ENCODE measurements at regions not wholly inside any gene's neighbourhood (a gene's known extent, or its start where the extent isn't known, plus 50 kb on each side); places are given as distances from the start of the nearest gene placed in this dataset.
"Not testable (repeated sequence)": the region's sequence is repeated elsewhere in the genome, so short reads cannot be mapped to it uniquely, and the experiment has no call there.

GRCh38 chr12:74595696-74596095, 58.1 kb downstream of the ATXN7L3B start:
- Histone ChIP-seq H3K9me3 (no peaks in the 10 kb centered on the region), H3K4me3 (no peak overlapping the region), H3K27ac (no peak overlapping the region), H3K4me1 (no peaks in the 10 kb centered on the region), H3K36me3 (no peaks in the 10 kb centered on the region), H3K27me3 (no peaks in the 10 kb centered on the region)
- DNase-seq = no peak
- TF ChIP-seq CTCF (IDR thresholded peaks at IDR 0.05) (no peak), EP300 (IDR thresholded peaks at IDR 0.05) (no peak), POLR2AphosphoS5 (IDR thresholded peaks at IDR 0.05) (no peak), POLR2A (IDR thresholded peaks at IDR 0.05) (no peak)
- intact Hi-C loops (cut with DNase I) = no loop called here

- no peaks in the 10 kb centered on the region for H3K36me3 ChIP-seq
- no peak for DNase-seq
- no peak overlapping the region for H3K4me3 ChIP-seq
- no peaks in the 10 kb centered on the region for H3K27me3 ChIP-seq
- no peaks in the 10 kb centered on the region for H3K4me1 ChIP-seq
- intact Hi-C loops (cut with DNase I) = no loop called here
- no peaks in the 10 kb centered on the region for H3K9me3 ChIP-seq
- TF ChIP-seq EP300 (IDR thresholded peaks at IDR 0.05) (no peak), CTCF (IDR thresholded peaks at IDR 0.05) (no peak), POLR2A (IDR thresholded peaks at IDR 0.05) (no peak), POLR2AphosphoS5 (IDR thresholded peaks at IDR 0.05) (no peak)
- no peak overlapping the region for H3K27ac ChIP-seq
These were observed 61.2 kb downstream of the ATXN7L3B start for GRCh38 chr12:74598819-74599218.

- Histone ChIP-seq H3K36me3 (no peaks in the 10 kb centered on the region), H3K4me3 (no peak overlapping the region), H3K9me3 (no peaks in the 10 kb centered on the region), H3K27ac (no peak overlapping the region), H3K4me1 (no peaks in the 10 kb centered on the region), H3K27me3 (no peaks in the 10 kb centered on the region)
- 24 to 59% methylated on average over 1 of the region's 1 CpG for WGBS, 2 donors
- TF ChIP-seq EP300 (IDR thresholded peaks at IDR 0.05) = no peak
- no peak for TF ChIP-seq POLR2AphosphoS5 (IDR thresholded peaks at IDR 0.05)
- no peak for TF ChIP-seq POLR2A (IDR thresholded peaks at IDR 0.05)
- TF ChIP-seq CTCF (IDR thresholded peaks at IDR 0.05) = no peak
- intact Hi-C loops (cut with DNase I) = no loop called here
- DNase-seq = no peak
These were observed 62.3 kb downstream of the ATXN7L3B start for GRCh38 chr12:74599932-74600331.

GRCh38 chr12:74600817-74601216, 63.2 kb downstream of the ATXN7L3B start:
- H3K27ac ChIP-seq; H3K4me1 ChIP-seq; H3K9me3 ChIP-seq; intact Hi-C loops (cut with DNase I); DNase-seq; H3K27me3 ChIP-seq; H3K4me3 ChIP-seq; H3K36me3 ChIP-seq: not testable (repeated sequence)

GRCh38 chr12:74602881-74603672, 65.4 kb downstream of the ATXN7L3B start:
- WGBS, 2 donors = 63 to 70% methylated on average over 2 of the region's 2 CpGs
- H3K4me1 ChIP-seq = no peaks in the 10 kb centered on the region
- H3K27ac ChIP-seq = no peak overlapping the region
- TF ChIP-seq CTCF (IDR thresholded peaks at IDR 0.05) (no peak), POLR2A (IDR thresholded peaks at IDR 0.05) (no peak), POLR2AphosphoS5 (IDR thresholded peaks at IDR 0.05) (no peak), EP300 (IDR thresholded peaks at IDR 0.05) (no peak)
- DNase-seq = no peak
- H3K27me3 ChIP-seq = no peaks in the 10 kb centered on the region
- no peaks in the 10 kb centered on the region for H3K36me3 ChIP-seq
- H3K4me3 ChIP-seq = no peak overlapping the region
- no peaks in the 10 kb centered on the region for H3K9me3 ChIP-seq
- intact Hi-C loops (cut with DNase I) = no loop called here

Data from sigmoid colon (tissue), 6 donors.